ENCODE measurements at regions not wholly inside any gene's neighbourhood (a gene's known extent, or its start where the extent isn't known, plus 50 kb on each side); places are given as distances from the start of the nearest gene placed in this dataset.

- CTCF ChIA-PET = no interaction called here
- Histone ChIP-seq H3K4me1 (ENCODE audit: control insufficient read depth, insufficient read depth, low read length) (no peaks in the 10 kb centered on the region), H3K27ac (ENCODE audit: control insufficient read depth, insufficient read depth) (no peak overlapping the region), H2AFZ (ENCODE audit: control insufficient read depth, low read depth, low read length) (no peak overlapping the region), H3K4me3 (no peak overlapping the region), H3K4me2 (ENCODE audit: control insufficient read depth, insufficient read depth) (no peak overlapping the region), H3K9me3 (replicated peaks; ENCODE audit: control insufficient read depth, insufficient read depth, low read length) (peaks cover 3% of the 10 kb centered on the region; the same call in 1 of the 3 replicates), H3K9ac (ENCODE audit: control insufficient read depth, insufficient read depth, low read length) (no peak overlapping the region), H3K79me2 (ENCODE audit: control insufficient read depth, insufficient read depth, low read length) (no peaks in the 10 kb centered on the region), H3K36me3 (ENCODE audit: control insufficient read depth in 2 of 2, insufficient read depth in 2 of 2, low read length in 1 of 2) (no peaks in the 10 kb centered on the region), H4K20me1 (ENCODE audit: control insufficient read depth, insufficient read depth) (no peaks in the 10 kb centered on the region), H3K27me3 (replicated peaks in 1 of 2; ENCODE audit: control insufficient read depth in 2 of 2, insufficient read depth in 2 of 2, low read length in 1 of 2) (no peaks in the 10 kb centered on the region)
- DNase-seq (ENCODE audit: low read depth, low spot score) (no peak), FAIRE-seq (no peak), ATAC-seq (no peak)
- TF ChIP-seq NFYA (IDR thresholded peaks at IDR 0.05; ENCODE audit: borderline replicate concordance, low read depth, low read length) = no peak
- no peak for TF ChIP-seq ZZZ3 (IDR thresholded peaks at IDR 0.05; ENCODE audit: control insufficient read depth, insufficient read length, low read depth)
- no peak for TF ChIP-seq ASH2L (IDR thresholded peaks at IDR 0.05; ENCODE audit: borderline replicate concordance, low read depth)
- TF ChIP-seq ZNF622 (IDR thresholded peaks at IDR 0.05) = no peak
- TF ChIP-seq HCFC1 (IDR thresholded peaks at IDR 0.05; ENCODE audit: low read length) = no peak
- TF ChIP-seq ATF3 (IDR thresholded peaks at IDR 0.05; ENCODE audit: borderline replicate concordance, extremely low read depth, low read depth, low read length) = no peak
- TF ChIP-seq ZNF24 (IDR thresholded peaks at IDR 0.05) = peak; percentile 34; the same call in 1 of the 2 replicates
- 22% methylated on average over 12 of the region's 12 CpGs for WGBS (ENCODE audit: insufficient coverage, insufficient replicate concordance, low lambda C conversion rate, missing lambda C conversion rate)
- SMC1A ChIA-PET (ENCODE audit: uncharacterized antibody, unreplicated experiment) = no interaction called here
- in situ Hi-C loops (cut with MboI) (no loop called here), intact Hi-C loops (cut with micrococcal nuclease; ENCODE audit: unreplicated experiment) (no loop called here)
- no TSS peak for BruUV-seq (replicated peaks)
- POLR2A ChIA-PET = no interaction called here
- RAD21 ChIA-PET (ENCODE audit: unreplicated experiment) = interaction anchor here (1.2 kb wide), 1 partner anchor 12 kb away, joined by 3 read pairs; no protein-coding TSS in a partner anchor
Observed at GRCh38 chr16:86213437-86214205, 296.7 kb upstream of the FOXF1 start.

Data from GM12878 (cell line).